GM12878 (cell line): ENCODE measurements at regions not wholly inside any gene's neighbourhood (a gene's known extent, or its start where the extent isn't known, plus 50 kb on each side); places are given as distances from the start of the nearest gene placed in this dataset.
"Not testable (repeated sequence)": the region's sequence is repeated elsewhere in the genome, so short reads cannot be mapped to it uniquely, and the experiment has no call there.

Experiments
- CTCF ChIP-seq, 3 experiments: IDR thresholded peaks in 2 of 3; conservative IDR thresholded peaks in 1 of 3; 2 replicates each; pipeline ENCODE4 v1.5.1; 2011; ENCODE audit warnings: low read depth in 3 of 3, low read length in 3 of 3, mild to moderate bottlenecking in 3 of 3, control low read depth in 2 of 3, moderate library complexity in 2 of 3, inconsistent platforms in 1 of 3, mixed read lengths in 1 of 3; ENCODE audit not compliant: control insufficient read depth in 2 of 3, insufficient read depth in 1 of 3; ENCODE audit errors: extremely low read depth in 1 of 3
- EP300 ChIP-seq, 2 experiments: fragments of 150-350 bp in 1 of 2; IDR thresholded peaks; 2 replicates each; pipeline ENCODE4 v1.6.1; 2011 to 2012; ENCODE audit warnings: low read depth in 2 of 2, low read length in 2 of 2, borderline replicate concordance in 1 of 2, improper control_type of control experiment in 1 of 2, inconsistent platforms in 1 of 2; ENCODE audit not compliant: control insufficient read depth in 1 of 2
- EZH2 ChIP-seq: IDR thresholded peaks from 2 replicates; pipeline ENCODE4 v1.6.1; 2012; ENCODE audit warnings: low read depth, mild to moderate bottlenecking, control low read depth, inconsistent platforms, low read length, borderline replicate concordance; ENCODE audit not compliant: control insufficient read depth
- FOS ChIP-seq: IDR thresholded peaks from 3 replicates; pipeline ENCODE4 v1.6.1; 2011; ENCODE audit warnings: borderline replicate concordance; ENCODE audit not compliant: insufficient read length; ENCODE audit errors: extremely low read depth
- MAX ChIP-seq: IDR thresholded peaks from 2 replicates; pipeline ENCODE4 v1.6.1; 2012; ENCODE audit warnings: low read depth, low read length, improper control_type of control experiment
- MXI1 ChIP-seq: fragments of 150-350 bp; IDR thresholded peaks from 2 replicates; pipeline ENCODE4 v1.6.1; 2011; ENCODE audit warnings: low read depth, mild to moderate bottlenecking, inconsistent platforms, low read length, improper control_type of control experiment
- POU2F2 ChIP-seq: IDR thresholded peaks from 3 replicates; pipeline ENCODE4 v1.6.1; 2011; ENCODE audit warnings: low read depth, mild to moderate bottlenecking, low read length, borderline replicate concordance
- RFX5 ChIP-seq: IDR thresholded peaks from 2 replicates; pipeline ENCODE4 v1.6.1; 2011; ENCODE audit warnings: low read depth, low read length, improper control_type of control experiment
- SP1 ChIP-seq: IDR thresholded peaks from one replicate; pipeline ENCODE4 v1.6.1; 2011; ENCODE audit warnings: low read depth, low read length
- STAT1 ChIP-seq: fragments of 450-650 bp; conservative IDR thresholded peaks from 2 replicates; pipeline ENCODE4 v1.6.1; 2014; ENCODE audit warnings: antibody characterized with exemption, mild to moderate bottlenecking
- ZNF274 ChIP-seq: IDR thresholded peaks from one replicate; pipeline ENCODE4 v1.8.0; 2011; ENCODE audit not compliant: insufficient read length, insufficient read depth

GRCh38 chr9:40993375-40993774 lies 135.1 kb downstream of the FOXD4L6 start:
- not testable (repeated sequence) for TF ChIP-seq POU2F2; EP300 (IDR thresholded peaks at IDR 0.05; ENCODE audit: borderline replicate concordance in 1 of 2, control insufficient read depth in 1 of 2, low read depth in 2 of 2, low read length in 2 of 2); MAX; CTCF (IDR thresholded peaks at IDR 0.05 in 2 of 3, conservative IDR thresholded peaks at IDR 0.05 in 1 of 3; ENCODE audit: control insufficient read depth in 2 of 3, extremely low read depth in 1 of 3, insufficient read depth in 1 of 3, low read depth in 3 of 3, low read length in 3 of 3); MXI1; FOS; RFX5; ZNF274; SP1; EZH2; STAT1
